H1 (cell line): ENCODE measurements at regions not wholly inside any gene's neighbourhood (a gene's known extent, or its start where the extent isn't known, plus 50 kb on each side); places are given as distances from the start of the nearest gene placed in this dataset.

Experiments
- CTCF ChIA-PET: fragments of 300-600 bp; sonication (Branson Sonifier 250); formaldehyde crosslinking; loops from one replicate; lab custom pipeline; 2021; ENCODE audit not compliant: partially characterized antibody; lab: Charles Lee
- POLR2A ChIA-PET: fragments of 300-600 bp; sonication (Branson Sonifier 250); formaldehyde crosslinking; loops from one replicate; lab custom pipeline; 2021; ENCODE audit warnings: inconsistent platforms; ENCODE audit not compliant: partially characterized antibody; lab: Charles Lee
- DNase-seq, 2 experiments: peaks; one replicate each; pipeline versions ENCODE4 v3.0.0 to v3.0.0-alpha.2; 2010 to 2022; ENCODE audit warnings: low spot score in 2 of 2, low read depth in 1 of 2, mixed read lengths in 1 of 2
- FAIRE-seq: peaks from 2 replicates; lab custom pipeline; 2011; peaks lifted over from hg19 to GRCh38; lab: Jason Lieb, UNC
- H2AFZ ChIP-seq: 2 replicates; pipeline ENCODE4 v1.8.1; 2012; ENCODE audit warnings: low read length, inconsistent platforms
- H2AK5ac ChIP-seq: 2 replicates; pipeline ENCODE4 v1.6.1; 2013; ENCODE audit warnings: low read depth, low read length
- H2BK120ac ChIP-seq: replicated peaks from 2 replicates; pipeline ENCODE3; 2013; ENCODE audit warnings: low read depth, low read length, inconsistent platforms
- H2BK12ac ChIP-seq: 2 replicates; pipeline ENCODE4 v1.6.1; 2013; ENCODE audit warnings: low read depth, low read length
- H2BK15ac ChIP-seq: 2 replicates; pipeline ENCODE4 v1.6.1; 2013; ENCODE audit warnings: low read length
- H2BK20ac ChIP-seq: 2 replicates; pipeline ENCODE4 v1.6.1; 2013; ENCODE audit warnings: low read length
- H2BK5ac ChIP-seq: 2 replicates; pipeline ENCODE4 v1.6.1; 2013; ENCODE audit warnings: low read depth, low read length
- H3K14ac ChIP-seq: 2 replicates; pipeline ENCODE4 v1.6.1; 2013; ENCODE audit warnings: inconsistent platforms; ENCODE audit not compliant: insufficient read length
- H3K18ac ChIP-seq: 2 replicates; pipeline ENCODE4 v1.6.1; 2013; ENCODE audit warnings: low read length; ENCODE audit errors: extremely low read depth
- H3K23ac ChIP-seq: 2 replicates; pipeline ENCODE4 v1.6.1; 2013; ENCODE audit warnings: inconsistent platforms; ENCODE audit not compliant: insufficient read length
- H3K23me2 ChIP-seq: 2 replicates; pipeline ENCODE4 v1.6.1; 2013; ENCODE audit warnings: low read depth, low read length
- H3K27ac ChIP-seq: 2 replicates; pipeline ENCODE4 v1.6.1; 2011; ENCODE audit warnings: low read depth, low read length, inconsistent platforms
- H3K27me3 ChIP-seq, 4 experiments: replicated peaks in 1 of 4; 1 replicate in 1 of 4; 2 replicates in 3 of 4; pipeline versions ENCODE4 v1.6.1 to v1.8.1; 2011 to 2013; ENCODE audit warnings: low read length in 3 of 4, mild to moderate bottlenecking in 3 of 4, inconsistent platforms in 2 of 4, mixed read lengths in 2 of 4, moderate library complexity in 1 of 4; ENCODE audit not compliant: control insufficient read depth in 3 of 4, insufficient read depth in 3 of 4; ENCODE audit errors: extremely low read depth in 1 of 4
- H3K36me3 ChIP-seq, 4 experiments: 2 replicates each; pipeline versions ENCODE4 v1.6.1 to v1.8.1; 2011 to 2013; ENCODE audit warnings: mild to moderate bottlenecking in 4 of 4, low read length in 3 of 4, moderate library complexity in 2 of 4, control low read depth in 1 of 4, inconsistent platforms in 1 of 4; ENCODE audit not compliant: insufficient read depth in 4 of 4, control insufficient read depth in 2 of 4
- H3K4ac ChIP-seq: replicated peaks from 2 replicates; pipeline ENCODE3; 2013; ENCODE audit warnings: low read length, low read depth, mixed read lengths, inconsistent platforms; ENCODE audit not compliant: insufficient read length
- H3K4me1 ChIP-seq, 4 experiments: replicated peaks in 1 of 4; 1 replicate in 1 of 4; 2 replicates in 3 of 4; pipeline versions ENCODE4 v1.6.1 to v1.8.1; 2011 to 2013; ENCODE audit warnings: low read length in 3 of 4, inconsistent platforms in 2 of 4, mixed read lengths in 1 of 4; ENCODE audit not compliant: insufficient read depth in 4 of 4, control insufficient read depth in 3 of 4
- H3K4me2 ChIP-seq, 2 experiments: 2 replicates each; pipeline versions ENCODE4 v1.6.1 to v1.8.1; 2011 to 2013; ENCODE audit warnings: low read depth in 2 of 2, low read length in 2 of 2, control low read depth in 1 of 2, inconsistent platforms in 1 of 2, mild to moderate bottlenecking in 1 of 2; ENCODE audit not compliant: insufficient read depth in 1 of 2
- H3K4me3 ChIP-seq, 4 experiments: fragments of 200-600, 300-600 bp in 1 of 4; sonication (generic), shearing (Covaris generic), sonication (Bioruptor Twin) in 1 of 4; 2 replicates each; pipeline versions ENCODE4 v1.5.1 to v1.8.1; 2011 to 2016; ENCODE audit warnings: low read length in 4 of 4, low read depth in 3 of 4, control low read depth in 2 of 4, inconsistent platforms in 2 of 4, mild to moderate bottlenecking in 2 of 4, mixed read lengths in 1 of 4, moderate library complexity in 1 of 4; ENCODE audit not compliant: insufficient read depth in 2 of 4; ENCODE audit errors: extremely low read depth in 1 of 4
- H3K56ac ChIP-seq: replicated peaks from 2 replicates; pipeline ENCODE3; 2013; ENCODE audit warnings: low read depth, mild to moderate bottlenecking, mixed read lengths, low read length, inconsistent platforms; ENCODE audit not compliant: insufficient read length
- H3K79me1 ChIP-seq: 2 replicates; pipeline ENCODE4 v1.6.1; 2013; ENCODE audit warnings: low read depth, low read length, control low read depth
- H3K79me2 ChIP-seq, 2 experiments: 2 replicates each; pipeline versions ENCODE4 v1.6.1 to v1.8.1; 2012 to 2013; ENCODE audit warnings: low read length in 2 of 2, mild to moderate bottlenecking in 2 of 2, inconsistent platforms in 1 of 2; ENCODE audit not compliant: insufficient read depth in 2 of 2, control insufficient read depth in 1 of 2
- H3K9ac ChIP-seq, 4 experiments: replicated peaks in 1 of 4; 1 replicate in 1 of 4; 2 replicates in 3 of 4; pipeline versions ENCODE4 v1.6.1 to v1.8.1; 2011 to 2013; ENCODE audit warnings: low read depth in 3 of 4, low read length in 3 of 4, control low read depth in 2 of 4, mild to moderate bottlenecking in 2 of 4, moderate library complexity in 2 of 4, inconsistent platforms in 1 of 4; ENCODE audit errors: extremely low read depth in 1 of 4
- H3K9me3 ChIP-seq, 2 experiments: 2 replicates each; pipeline versions ENCODE4 v1.6.1 to v1.8.1; 2012 to 2013; ENCODE audit warnings: mild to moderate bottlenecking in 2 of 2, moderate library complexity in 2 of 2, control low read depth in 1 of 2, inconsistent platforms in 1 of 2, low read depth in 1 of 2, low read length in 1 of 2, mixed read lengths in 1 of 2; ENCODE audit not compliant: insufficient read depth in 2 of 2
- H4K20me1 ChIP-seq, 2 experiments: replicated peaks in 1 of 2; 2 replicates each; pipeline versions ENCODE3 to v1.8.1; 2011 to 2013; ENCODE audit warnings: inconsistent platforms in 2 of 2, low read length in 2 of 2, mild to moderate bottlenecking in 1 of 2; ENCODE audit not compliant: insufficient read depth in 2 of 2, control insufficient read depth in 1 of 2
- H4K5ac ChIP-seq: 2 replicates; pipeline ENCODE4 v1.6.1; 2013; ENCODE audit warnings: low read length, low read depth, mixed read lengths, inconsistent platforms; ENCODE audit not compliant: insufficient read length
- H4K8ac ChIP-seq: 2 replicates; pipeline ENCODE4 v1.8.0; 2013; ENCODE audit warnings: mild to moderate bottlenecking, moderate library complexity, low read length, inconsistent platforms; ENCODE audit not compliant: insufficient read depth; ENCODE audit errors: extremely low read depth
- H4K91ac ChIP-seq: replicated peaks from 2 replicates; pipeline ENCODE3; 2013; ENCODE audit warnings: low read length, mixed read lengths, inconsistent platforms; ENCODE audit not compliant: insufficient read length
- CTBP2 ChIP-seq: IDR thresholded peaks from 2 replicates; pipeline ENCODE4 v1.7.0; 2011; ENCODE audit warnings: borderline replicate concordance, mild to moderate bottlenecking, moderate library complexity, mixed read lengths, low read length; ENCODE audit not compliant: insufficient read depth, insufficient read length
- EP300 ChIP-seq, 2 experiments: IDR thresholded peaks; 1 replicate in 1 of 2; 2 replicates in 1 of 2; pipeline ENCODE4 v1.6.1; 2011 to 2012; ENCODE audit warnings: low read depth in 2 of 2, low read length in 2 of 2, mild to moderate bottlenecking in 2 of 2, borderline replicate concordance in 1 of 2, inconsistent platforms in 1 of 2, moderate library complexity in 1 of 2
- EZH2 ChIP-seq: fragments of 200-600 bp; sonication (generic); IDR thresholded peaks from 2 replicates; pipeline ENCODE4 v1.7.1; 2012; ENCODE audit warnings: low read depth, mild to moderate bottlenecking, moderate library complexity, low read length, inconsistent platforms; ENCODE audit not compliant: severe bottlenecking
- HDAC2 ChIP-seq, 2 experiments: fragments of 300-600 bp in 1 of 2; sonication (generic) in 1 of 2; IDR thresholded peaks; 2 replicates each; pipeline ENCODE4 v1.6.1; 2011 to 2012; ENCODE audit warnings: low read depth in 2 of 2, low read length in 2 of 2, mild to moderate bottlenecking in 2 of 2, moderate library complexity in 2 of 2, borderline replicate concordance in 1 of 2, inconsistent platforms in 1 of 2
- JUND ChIP-seq: IDR thresholded peaks from 2 replicates; pipeline ENCODE4 v1.6.1; 2011; ENCODE audit warnings: mild to moderate bottlenecking, improper control_type of control experiment, low read length
- KDM1A ChIP-seq: fragments of 200-600, 300-600 bp; sonication (generic); IDR thresholded peaks from 2 replicates; pipeline ENCODE4 v1.7.1; 2016; ENCODE audit warnings: mild to moderate bottlenecking, low read length, borderline replicate concordance
- RBBP5 ChIP-seq: IDR thresholded peaks from 2 replicates; pipeline ENCODE4 v1.7.1; 2012; ENCODE audit warnings: low read depth, mild to moderate bottlenecking, inconsistent platforms, low read length, moderate library complexity, borderline replicate concordance
- SAP30 ChIP-seq: fragments of 300-600 bp; sonication (generic); IDR thresholded peaks from 2 replicates; pipeline ENCODE4 v1.7.1; 2012; ENCODE audit warnings: low read length, moderate library complexity, mild to moderate bottlenecking, inconsistent platforms; ENCODE audit not compliant: insufficient read depth, insufficient replicate concordance
- SIRT6 ChIP-seq: IDR thresholded peaks from one replicate; pipeline ENCODE4 v1.7.1; 2012; ENCODE audit warnings: low read length, inconsistent platforms
- SP4 ChIP-seq: IDR thresholded peaks from 2 replicates; pipeline ENCODE4 v1.6.1; 2012; ENCODE audit warnings: low read length, inconsistent platforms
- TAF7 ChIP-seq: optimal IDR thresholded peaks from 2 replicates; pipeline ENCODE3; 2011; ENCODE audit warnings: low read depth, mild to moderate bottlenecking, inconsistent platforms, low read length, moderate library complexity, borderline replicate concordance
- TCF12 ChIP-seq: IDR thresholded peaks from 2 replicates; pipeline ENCODE4 v1.6.1; 2011; ENCODE audit warnings: low read depth, mild to moderate bottlenecking, low read length
- TEAD4 ChIP-seq: IDR thresholded peaks from 2 replicates; pipeline ENCODE4 v1.6.1; 2012; ENCODE audit warnings: low read depth, low read length, inconsistent platforms, mixed read lengths
- YY1 ChIP-seq: IDR thresholded peaks from 2 replicates; pipeline ENCODE4 v1.6.1; 2011; ENCODE audit warnings: low read depth, mild to moderate bottlenecking, low read length
- WGBS, 2 experiments: shearing (Covaris generic) in 1 of 2; methylation state at CpG; one replicate each; pipeline versions ENCODE4 v1.1.6 to v1.1.7; 2013 to 2015; ENCODE audit warnings: low lambda C conversion rate in 2 of 2, mixed read lengths in 2 of 2, inconsistent platforms in 1 of 2, low coverage in 1 of 2, missing lambda C conversion rate in 1 of 2; ENCODE audit not compliant: insufficient replicate concordance in 2 of 2, insufficient coverage in 1 of 2, insufficient read length in 1 of 2; ENCODE audit errors: extremely low coverage in 1 of 2, missing lambda C conversion rate in 1 of 2; 5-methylcytosine and 5-hydroxymethylcytosine counted together

GRCh38 chr11:70820712-70821111 is 422.4 kb downstream of the CTTN start:
- H3K23ac ChIP-seq = no peak overlapping the region
- CTCF ChIA-PET = interaction anchor here (1.0 to 2.4 kb wide), 5 partner anchors 10 to 266 kb away, joined by 3 to 11 read pairs (median 4); no protein-coding TSS in a partner anchor
- no peak overlapping the region for H3K18ac ChIP-seq
- H3K9me3 ChIP-seq = no peaks in the 10 kb centered on the region
- no peak overlapping the region for H4K91ac ChIP-seq
- H3K14ac ChIP-seq = no peak overlapping the region
- H3K79me2 ChIP-seq = no peaks in the 10 kb centered on the region
- H4K8ac ChIP-seq = peak overlapping the region; percentile 78; the same call in 1 of the 2 replicates
- POLR2A ChIA-PET = no interaction called here
- H3K4ac ChIP-seq = no peak overlapping the region
- no peak for FAIRE-seq
- H3K4me2 ChIP-seq = no peak overlapping the region
- no peaks in the 10 kb centered on the region; a peak in 1 of 8 replicates for H3K36me3 ChIP-seq
- DNase-seq = no peak
- no peaks in the 10 kb centered on the region for H3K23me2 ChIP-seq
- no peaks in the 10 kb centered on the region for H3K79me1 ChIP-seq
- no peak overlapping the region for H2BK15ac ChIP-seq
- WGBS, 2 experiments = 95% methylated on average over 14 of the region's 14 CpGs; no CpG with 5 or more reads in 1 of the 2 experiments
- no peak overlapping the region for H2BK20ac ChIP-seq
- H3K4me1 ChIP-seq = peaks cover 1 to 6% (median 3%) of the 10 kb centered on the region in 4 experiments; a peak in 5 of 7 replicates
- no peaks in the 10 kb centered on the region for H3K27me3 ChIP-seq
- H3K27ac ChIP-seq = no peak overlapping the region
- H2BK120ac ChIP-seq = no peak overlapping the region
- no peak overlapping the region for H4K5ac ChIP-seq
- no peak overlapping the region for H2AK5ac ChIP-seq
- no peak overlapping the region for H3K9ac ChIP-seq
- H2AFZ ChIP-seq = no peak overlapping the region
- H3K56ac ChIP-seq = no peak overlapping the region
- H2BK12ac ChIP-seq = no peak overlapping the region
- peaks cover 0 to 12% of the 10 kb centered on the region in 2 experiments for H4K20me1 ChIP-seq
- no peak overlapping the region for H2BK5ac ChIP-seq
- no peak overlapping the region for H3K4me3 ChIP-seq
- TF ChIP-seq HDAC2 (IDR thresholded peaks at IDR 0.05; ENCODE audit: borderline replicate concordance in 1 of 2, low read depth in 2 of 2, low read length in 2 of 2) (no peak), YY1 (no peak), TEAD4 (no peak), TCF12 (no peak), SIRT6 (no peak), SAP30 (no peak), JUND (no peak), TAF7 (no peak), KDM1A (no peak), CTBP2 (no peak), EZH2 (no peak), EP300 (IDR thresholded peaks at IDR 0.05; ENCODE audit: borderline replicate concordance in 1 of 2, low read depth in 2 of 2, low read length in 2 of 2) (no peak), RBBP5 (no peak), SP4 (no peak)
